GM23338 (cell line): ENCODE measurements at regions not wholly inside any gene's neighbourhood (a gene's known extent, or its start where the extent isn't known, plus 50 kb on each side); places are given as distances from the start of the nearest gene placed in this dataset.

ENCODE experiments used
- ATAC-seq: fragments of 200-7000 bp; cut with Tn5 transposase; 3 replicates; pipeline ENCODE4 v1.9.1; 2020
- DNase-seq: peaks from one replicate; pipeline ENCODE4 v3.0.0-alpha.2; 2015; ENCODE audit warnings: low spot score
- H2AFZ ChIP-seq: fragments of 200-600 bp; sonication (generic); 2 replicates; pipeline ENCODE4 v1.8.0; 2016; ENCODE audit warnings: antibody characterized with exemption, mild to moderate bottlenecking, moderate library complexity
- H3F3A ChIP-seq: fragments of 200-600 bp; sonication (generic); replicated peaks from 2 replicates; pipeline ENCODE4 v1.8.0; 2017; ENCODE audit warnings: antibody characterized with exemption, mixed run types, low read depth
- H3K27ac ChIP-seq: fragments of 200-600 bp; sonication (generic); 2 replicates; pipeline ENCODE4 v1.6.1; 2016; ENCODE audit warnings: low read depth
- H3K27me3 ChIP-seq: fragments of 200-600 bp; sonication (generic); 2 replicates; pipeline ENCODE4 v1.8.0; 2016; ENCODE audit warnings: mild to moderate bottlenecking, mixed run types, moderate library complexity; ENCODE audit not compliant: insufficient read depth
- H3K36me3 ChIP-seq: fragments of 200-600 bp; sonication (generic); 2 replicates; pipeline ENCODE4 v1.8.0; 2016; ENCODE audit warnings: mild to moderate bottlenecking; ENCODE audit not compliant: insufficient read depth
- H3K4me1 ChIP-seq: fragments of 200-600 bp; sonication (generic); 2 replicates; pipeline ENCODE4 v1.8.0; 2016; ENCODE audit warnings: mild to moderate bottlenecking, moderate library complexity; ENCODE audit not compliant: insufficient read depth
- H3K4me2 ChIP-seq: fragments of 200-600 bp; sonication (generic); 2 replicates; pipeline ENCODE4 v1.7.1; 2017; ENCODE audit warnings: mixed run types
- H3K4me3 ChIP-seq: fragments of 200-600 bp; sonication (generic); 2 replicates; pipeline ENCODE4 v1.6.1; 2016; ENCODE audit warnings: mixed run types
- H3K79me2 ChIP-seq: fragments of 200-600 bp; sonication (generic); replicated peaks from 2 replicates; pipeline ENCODE4 v1.8.0; 2017; ENCODE audit warnings: mild to moderate bottlenecking; ENCODE audit not compliant: insufficient read depth
- H3K9me2 ChIP-seq: fragments of 200-600 bp; sonication (generic); 2 replicates; pipeline ENCODE4 v1.8.0; 2017; ENCODE audit not compliant: insufficient read depth
- H4K20me1 ChIP-seq: fragments of 200-600 bp; sonication (generic); replicated peaks from 2 replicates; pipeline ENCODE4 v1.8.0; 2017; ENCODE audit warnings: mild to moderate bottlenecking; ENCODE audit not compliant: insufficient read depth
- H3K27ac Mint-ChIP-seq: 2 replicates; pipeline ENCODE4 v1.8.0; 2020; ENCODE audit warnings: inconsistent platforms, mild to moderate bottlenecking, moderate library complexity, mixed read lengths
- H3K27me3 Mint-ChIP-seq: 3 replicates; pipeline ENCODE4 v1.8.0; 2022; ENCODE audit warnings: low read depth, mild to moderate bottlenecking, moderate library complexity, mixed read lengths, inconsistent platforms; ENCODE audit not compliant: insufficient read depth, poor library complexity
- H3K36me3 Mint-ChIP-seq: 3 replicates; pipeline ENCODE4 v1.8.0; 2021; ENCODE audit warnings: low read depth, mild to moderate bottlenecking, inconsistent platforms, moderate library complexity, mixed read lengths
- H3K4me1 Mint-ChIP-seq: 3 replicates; pipeline ENCODE4 v1.8.0; 2020; ENCODE audit warnings: mild to moderate bottlenecking, inconsistent platforms, mixed read lengths
- H3K4me3 Mint-ChIP-seq: 3 replicates; pipeline ENCODE4 v1.8.0; 2021; ENCODE audit warnings: moderate library complexity, mild to moderate bottlenecking, inconsistent platforms, mixed read lengths
- H3K9me3 Mint-ChIP-seq: 3 replicates; pipeline ENCODE4 v1.8.0; 2020; ENCODE audit warnings: moderate library complexity, mild to moderate bottlenecking, inconsistent platforms, mixed read lengths
- CREB1 ChIP-seq: fragments of 250-450 bp; sonication (Bioruptor Pico); IDR thresholded peaks from 2 replicates; pipeline ENCODE4 v1.5.0; 2020; ENCODE audit warnings: low read depth, mild to moderate bottlenecking, moderate library complexity
- EZH2 ChIP-seq: fragments of 200-600 bp; sonication (generic); IDR thresholded peaks from one replicate; pipeline ENCODE4 v1.8.0; 2017; ENCODE audit warnings: antibody characterized with exemption, mild to moderate bottlenecking, low read depth; ENCODE audit not compliant: unreplicated experiment
- EZH2phosphoT487 ChIP-seq: fragments of 200-600 bp; sonication (generic); IDR thresholded peaks from one replicate; pipeline ENCODE4 v1.8.1; 2018; ENCODE audit warnings: antibody characterized with exemption; ENCODE audit not compliant: unreplicated experiment
- JUNB ChIP-seq: IDR thresholded peaks from one replicate; pipeline ENCODE4 v1.6.1; 2016; ENCODE audit warnings: antibody characterized with exemption; ENCODE audit not compliant: unreplicated experiment
- NANOG ChIP-seq: IDR thresholded peaks from 2 replicates; pipeline ENCODE4 v1.6.1; 2016; ENCODE audit warnings: antibody characterized with exemption, borderline replicate concordance
- POLR2AphosphoS5 ChIP-seq: IDR thresholded peaks from 2 replicates; pipeline ENCODE4 v1.6.1; 2016; ENCODE audit warnings: antibody characterized with exemption, low read depth
- STAT1 ChIP-seq: IDR thresholded peaks from one replicate; pipeline ENCODE4 v1.6.1; 2016; ENCODE audit warnings: antibody characterized with exemption; ENCODE audit not compliant: unreplicated experiment
- ZNF114 ChIP-seq: fragments of 250-450 bp; sonication (Bioruptor Pico); IDR thresholded peaks from 2 replicates; pipeline ENCODE4 v1.5.0; 2020; ENCODE audit warnings: mild to moderate bottlenecking, moderate library complexity
- ZNF331 ChIP-seq: fragments of 250-450 bp; sonication (Bioruptor Pico); IDR thresholded peaks from 2 replicates; pipeline ENCODE4 v1.5.0; 2020; ENCODE audit warnings: low read depth, mild to moderate bottlenecking, moderate library complexity
- TF ChIP-seq, protein P1 (sequence below): IDR thresholded peaks from 2 replicates; pipeline ENCODE4 v1.6.1; 2016; ENCODE audit warnings: antibody characterized with exemption
- TF ChIP-seq, protein P2 (sequence below), 2 experiments: fragments of 200-600 bp in 1 of 2; sonication (generic) in 1 of 2; conservative IDR thresholded peaks; 2 replicates each; pipeline versions ENCODE4 v1.5.1 to v1.6.1; 2016 to 2017; ENCODE audit warnings: antibody characterized with exemption in 2 of 2, low read depth in 2 of 2, mild to moderate bottlenecking in 2 of 2, moderate library complexity in 1 of 2
- TF ChIP-seq, protein P3 (sequence below): fragments of 250-450 bp; sonication (Bioruptor Pico); IDR thresholded peaks from 2 replicates; pipeline ENCODE4 v1.5.0; 2020; ENCODE audit warnings: mild to moderate bottlenecking, moderate library complexity
- TF ChIP-seq, protein P4 (sequence below): IDR thresholded peaks from one replicate; pipeline ENCODE4 v1.6.1; 2018; ENCODE audit warnings: antibody characterized with exemption; ENCODE audit not compliant: unreplicated experiment

DNA sequence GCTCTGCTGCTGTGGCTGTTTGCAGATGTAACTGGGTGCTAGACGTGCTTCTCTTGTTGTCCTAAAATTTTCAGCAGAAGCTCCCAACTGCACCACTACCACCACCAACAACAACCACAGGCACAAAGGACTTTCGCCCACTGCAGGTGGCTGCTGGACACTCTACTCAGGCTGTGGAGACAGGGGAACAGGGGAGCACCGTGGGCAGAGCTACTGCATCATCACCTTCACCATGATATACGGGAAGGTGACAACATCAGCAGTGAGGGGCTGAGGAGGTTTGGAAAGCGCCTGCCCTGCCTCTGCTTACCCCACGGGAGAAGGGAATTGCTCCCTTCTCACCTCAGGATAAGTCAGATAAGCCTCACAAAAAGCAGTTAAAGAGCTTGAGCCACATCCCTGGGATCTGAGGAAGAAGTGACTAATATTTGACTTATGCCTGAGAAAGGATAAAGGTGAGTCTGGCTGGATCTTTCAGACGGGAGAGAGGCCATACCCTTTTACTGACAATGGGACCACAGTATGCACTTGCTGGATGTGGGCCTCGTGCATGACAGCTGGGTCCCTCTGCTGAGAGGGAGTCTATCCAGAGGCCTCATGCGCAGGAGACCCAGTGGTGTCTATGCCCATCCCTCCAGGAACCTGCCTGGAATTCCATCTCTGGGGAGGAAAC, 217.6 kb downstream of the KLF6 start:
- H3K27me3 Mint-ChIP-seq = no peaks in the 10 kb centered on the region
- Histone ChIP-seq H3K27me3 (no peaks in the 10 kb centered on the region), H3K4me3 (no peak overlapping the region), H4K20me1 (no peaks in the 10 kb centered on the region), H3K79me2 (no peaks in the 10 kb centered on the region), H2AFZ (no peak overlapping the region), H3K4me1 (no peaks in the 10 kb centered on the region), H3K27ac (no peak overlapping the region), H3K36me3 (no peaks in the 10 kb centered on the region), H3F3A (no peaks in the 10 kb centered on the region), H3K4me2 (no peak overlapping the region), H3K9me2 (no peaks in the 10 kb centered on the region)
- ATAC-seq = no peak
- TF ChIP-seq NANOG (no peak), ZNF114 (no peak), ZNF331 (CRISPR knock-in tag) (no peak), JUNB (no peak), EZH2 (no peak), EZH2phosphoT487 (no peak), STAT1 (no peak), CREB1 (no peak), POLR2AphosphoS5 (no peak)
- TF ChIP-seq, protein P1, sequence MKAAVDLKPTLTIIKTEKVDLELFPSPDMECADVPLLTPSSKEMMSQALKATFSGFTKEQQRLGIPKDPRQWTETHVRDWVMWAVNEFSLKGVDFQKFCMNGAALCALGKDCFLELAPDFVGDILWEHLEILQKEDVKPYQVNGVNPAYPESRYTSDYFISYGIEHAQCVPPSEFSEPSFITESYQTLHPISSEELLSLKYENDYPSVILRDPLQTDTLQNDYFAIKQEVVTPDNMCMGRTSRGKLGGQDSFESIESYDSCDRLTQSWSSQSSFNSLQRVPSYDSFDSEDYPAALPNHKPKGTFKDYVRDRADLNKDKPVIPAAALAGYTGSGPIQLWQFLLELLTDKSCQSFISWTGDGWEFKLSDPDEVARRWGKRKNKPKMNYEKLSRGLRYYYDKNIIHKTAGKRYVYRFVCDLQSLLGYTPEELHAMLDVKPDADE = no peak
- TF ChIP-seq, protein P2, sequence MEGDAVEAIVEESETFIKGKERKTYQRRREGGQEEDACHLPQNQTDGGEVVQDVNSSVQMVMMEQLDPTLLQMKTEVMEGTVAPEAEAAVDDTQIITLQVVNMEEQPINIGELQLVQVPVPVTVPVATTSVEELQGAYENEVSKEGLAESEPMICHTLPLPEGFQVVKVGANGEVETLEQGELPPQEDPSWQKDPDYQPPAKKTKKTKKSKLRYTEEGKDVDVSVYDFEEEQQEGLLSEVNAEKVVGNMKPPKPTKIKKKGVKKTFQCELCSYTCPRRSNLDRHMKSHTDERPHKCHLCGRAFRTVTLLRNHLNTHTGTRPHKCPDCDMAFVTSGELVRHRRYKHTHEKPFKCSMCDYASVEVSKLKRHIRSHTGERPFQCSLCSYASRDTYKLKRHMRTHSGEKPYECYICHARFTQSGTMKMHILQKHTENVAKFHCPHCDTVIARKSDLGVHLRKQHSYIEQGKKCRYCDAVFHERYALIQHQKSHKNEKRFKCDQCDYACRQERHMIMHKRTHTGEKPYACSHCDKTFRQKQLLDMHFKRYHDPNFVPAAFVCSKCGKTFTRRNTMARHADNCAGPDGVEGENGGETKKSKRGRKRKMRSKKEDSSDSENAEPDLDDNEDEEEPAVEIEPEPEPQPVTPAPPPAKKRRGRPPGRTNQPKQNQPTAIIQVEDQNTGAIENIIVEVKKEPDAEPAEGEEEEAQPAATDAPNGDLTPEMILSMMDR (conservative IDR thresholded peaks at IDR 0.05; ENCODE audit: low read depth in 2 of 2) = no peak
- TF ChIP-seq, protein P3, sequence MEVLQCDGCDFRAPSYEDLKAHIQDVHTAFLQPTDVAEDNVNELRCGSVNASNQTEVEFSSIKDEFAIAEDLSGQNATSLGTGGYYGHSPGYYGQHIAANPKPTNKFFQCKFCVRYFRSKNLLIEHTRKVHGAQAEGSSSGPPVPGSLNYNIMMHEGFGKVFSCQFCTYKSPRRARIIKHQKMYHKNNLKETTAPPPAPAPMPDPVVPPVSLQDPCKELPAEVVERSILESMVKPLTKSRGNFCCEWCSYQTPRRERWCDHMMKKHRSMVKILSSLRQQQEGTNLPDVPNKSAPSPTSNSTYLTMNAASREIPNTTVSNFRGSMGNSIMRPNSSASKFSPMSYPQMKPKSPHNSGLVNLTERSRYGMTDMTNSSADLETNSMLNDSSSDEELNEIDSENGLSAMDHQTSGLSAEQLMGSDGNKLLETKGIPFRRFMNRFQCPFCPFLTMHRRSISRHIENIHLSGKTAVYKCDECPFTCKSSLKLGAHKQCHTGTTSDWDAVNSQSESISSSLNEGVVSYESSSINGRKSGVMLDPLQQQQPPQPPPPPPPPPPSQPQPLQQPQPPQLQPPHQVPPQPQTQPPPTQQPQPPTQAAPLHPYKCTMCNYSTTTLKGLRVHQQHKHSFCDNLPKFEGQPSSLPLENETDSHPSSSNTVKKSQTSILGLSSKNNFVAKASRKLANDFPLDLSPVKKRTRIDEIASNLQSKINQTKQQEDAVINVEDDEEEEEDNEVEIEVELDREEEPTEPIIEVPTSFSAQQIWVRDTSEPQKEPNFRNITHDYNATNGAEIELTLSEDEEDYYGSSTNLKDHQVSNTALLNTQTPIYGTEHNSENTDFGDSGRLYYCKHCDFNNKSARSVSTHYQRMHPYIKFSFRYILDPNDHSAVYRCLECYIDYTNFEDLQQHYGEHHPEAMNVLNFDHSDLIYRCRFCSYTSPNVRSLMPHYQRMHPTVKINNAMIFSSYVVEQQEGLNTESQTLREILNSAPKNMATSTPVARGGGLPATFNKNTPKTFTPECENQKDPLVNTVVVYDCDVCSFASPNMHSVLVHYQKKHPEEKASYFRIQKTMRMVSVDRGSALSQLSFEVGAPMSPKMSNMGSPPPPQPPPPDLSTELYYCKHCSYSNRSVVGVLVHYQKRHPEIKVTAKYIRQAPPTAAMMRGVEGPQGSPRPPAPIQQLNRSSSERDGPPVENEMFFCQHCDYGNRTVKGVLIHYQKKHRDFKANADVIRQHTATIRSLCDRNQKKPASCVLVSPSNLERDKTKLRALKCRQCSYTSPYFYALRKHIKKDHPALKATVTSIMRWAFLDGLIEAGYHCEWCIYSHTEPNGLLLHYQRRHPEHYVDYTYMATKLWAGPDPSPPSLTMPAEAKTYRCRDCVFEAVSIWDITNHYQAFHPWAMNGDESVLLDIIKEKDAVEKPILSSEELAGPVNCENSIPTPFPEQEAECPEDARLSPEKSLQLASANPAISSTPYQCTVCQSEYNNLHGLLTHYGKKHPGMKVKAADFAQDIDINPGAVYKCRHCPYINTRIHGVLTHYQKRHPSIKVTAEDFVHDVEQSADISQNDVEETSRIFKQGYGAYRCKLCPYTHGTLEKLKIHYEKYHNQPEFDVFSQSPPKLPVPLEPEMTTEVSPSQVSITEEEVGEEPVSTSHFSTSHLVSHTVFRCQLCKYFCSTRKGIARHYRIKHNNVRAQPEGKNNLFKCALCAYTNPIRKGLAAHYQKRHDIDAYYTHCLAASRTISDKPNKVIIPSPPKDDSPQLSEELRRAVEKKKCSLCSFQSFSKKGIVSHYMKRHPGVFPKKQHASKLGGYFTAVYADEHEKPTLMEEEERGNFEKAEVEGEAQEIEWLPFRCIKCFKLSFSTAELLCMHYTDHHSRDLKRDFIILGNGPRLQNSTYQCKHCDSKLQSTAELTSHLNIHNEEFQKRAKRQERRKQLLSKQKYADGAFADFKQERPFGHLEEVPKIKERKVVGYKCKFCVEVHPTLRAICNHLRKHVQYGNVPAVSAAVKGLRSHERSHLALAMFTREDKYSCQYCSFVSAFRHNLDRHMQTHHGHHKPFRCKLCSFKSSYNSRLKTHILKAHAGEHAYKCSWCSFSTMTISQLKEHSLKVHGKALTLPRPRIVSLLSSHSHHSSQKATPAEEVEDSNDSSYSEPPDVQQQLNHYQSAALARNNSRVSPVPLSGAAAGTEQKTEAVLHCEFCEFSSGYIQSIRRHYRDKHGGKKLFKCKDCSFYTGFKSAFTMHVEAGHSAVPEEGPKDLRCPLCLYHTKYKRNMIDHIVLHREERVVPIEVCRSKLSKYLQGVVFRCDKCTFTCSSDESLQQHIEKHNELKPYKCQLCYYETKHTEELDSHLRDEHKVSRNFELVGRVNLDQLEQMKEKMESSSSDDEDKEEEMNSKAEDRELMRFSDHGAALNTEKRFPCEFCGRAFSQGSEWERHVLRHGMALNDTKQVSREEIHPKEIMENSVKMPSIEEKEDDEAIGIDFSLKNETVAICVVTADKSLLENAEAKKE = no peak
- TF ChIP-seq, protein P4, sequence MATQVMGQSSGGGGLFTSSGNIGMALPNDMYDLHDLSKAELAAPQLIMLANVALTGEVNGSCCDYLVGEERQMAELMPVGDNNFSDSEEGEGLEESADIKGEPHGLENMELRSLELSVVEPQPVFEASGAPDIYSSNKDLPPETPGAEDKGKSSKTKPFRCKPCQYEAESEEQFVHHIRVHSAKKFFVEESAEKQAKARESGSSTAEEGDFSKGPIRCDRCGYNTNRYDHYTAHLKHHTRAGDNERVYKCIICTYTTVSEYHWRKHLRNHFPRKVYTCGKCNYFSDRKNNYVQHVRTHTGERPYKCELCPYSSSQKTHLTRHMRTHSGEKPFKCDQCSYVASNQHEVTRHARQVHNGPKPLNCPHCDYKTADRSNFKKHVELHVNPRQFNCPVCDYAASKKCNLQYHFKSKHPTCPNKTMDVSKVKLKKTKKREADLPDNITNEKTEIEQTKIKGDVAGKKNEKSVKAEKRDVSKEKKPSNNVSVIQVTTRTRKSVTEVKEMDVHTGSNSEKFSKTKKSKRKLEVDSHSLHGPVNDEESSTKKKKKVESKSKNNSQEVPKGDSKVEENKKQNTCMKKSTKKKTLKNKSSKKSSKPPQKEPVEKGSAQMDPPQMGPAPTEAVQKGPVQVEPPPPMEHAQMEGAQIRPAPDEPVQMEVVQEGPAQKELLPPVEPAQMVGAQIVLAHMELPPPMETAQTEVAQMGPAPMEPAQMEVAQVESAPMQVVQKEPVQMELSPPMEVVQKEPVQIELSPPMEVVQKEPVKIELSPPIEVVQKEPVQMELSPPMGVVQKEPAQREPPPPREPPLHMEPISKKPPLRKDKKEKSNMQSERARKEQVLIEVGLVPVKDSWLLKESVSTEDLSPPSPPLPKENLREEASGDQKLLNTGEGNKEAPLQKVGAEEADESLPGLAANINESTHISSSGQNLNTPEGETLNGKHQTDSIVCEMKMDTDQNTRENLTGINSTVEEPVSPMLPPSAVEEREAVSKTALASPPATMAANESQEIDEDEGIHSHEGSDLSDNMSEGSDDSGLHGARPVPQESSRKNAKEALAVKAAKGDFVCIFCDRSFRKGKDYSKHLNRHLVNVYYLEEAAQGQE = no peak
- H3K36me3 Mint-ChIP-seq = no peaks in the 10 kb centered on the region
- H3K4me3 Mint-ChIP-seq = no peak overlapping the region
- DNase-seq = no peak
- no peaks in the 10 kb centered on the region for H3K4me1 Mint-ChIP-seq
- no peaks in the 10 kb centered on the region for H3K9me3 Mint-ChIP-seq
- H3K27ac Mint-ChIP-seq = no peak overlapping the region
